Adipocyte (in vitro differentiated cells): ENCODE measurements at regions not wholly inside any gene's neighbourhood (a gene's known extent, or its start where the extent isn't known, plus 50 kb on each side); places are given as distances from the start of the nearest gene placed in this dataset.

Experiments
- DNase-seq: peaks from one replicate; pipeline ENCODE4 v3.0.0-alpha.2; 2015; ENCODE audit warnings: low read depth
- H3K27me3 ChIP-seq: replicated peaks from 2 replicates; pipeline ENCODE4 v1.7.0; 2013; ENCODE audit warnings: mild to moderate bottlenecking, low read length, moderate library complexity; ENCODE audit not compliant: control insufficient read depth, insufficient read depth
- H3K36me3 ChIP-seq: 2 replicates; pipeline ENCODE4 v1.7.0; 2013; ENCODE audit warnings: low read length, mild to moderate bottlenecking, moderate library complexity; ENCODE audit not compliant: control insufficient read depth, insufficient read depth, severe bottlenecking
- H3K4me1 ChIP-seq: 2 replicates; pipeline ENCODE4 v1.7.0; 2013; ENCODE audit warnings: mild to moderate bottlenecking, low read length, moderate library complexity; ENCODE audit not compliant: control insufficient read depth, insufficient read depth
- H3K4me3 ChIP-seq: 2 replicates; pipeline ENCODE4 v1.7.0; 2013; ENCODE audit warnings: mild to moderate bottlenecking, low read length, moderate library complexity
- H3K9ac ChIP-seq: 2 replicates; pipeline ENCODE4 v1.7.0; 2013; ENCODE audit warnings: mild to moderate bottlenecking, low read length, moderate library complexity
- H3K9me3 ChIP-seq: 2 replicates; pipeline ENCODE4 v1.7.0; 2013; ENCODE audit warnings: mild to moderate bottlenecking, low read length, moderate library complexity; ENCODE audit not compliant: control insufficient read depth

DNA sequence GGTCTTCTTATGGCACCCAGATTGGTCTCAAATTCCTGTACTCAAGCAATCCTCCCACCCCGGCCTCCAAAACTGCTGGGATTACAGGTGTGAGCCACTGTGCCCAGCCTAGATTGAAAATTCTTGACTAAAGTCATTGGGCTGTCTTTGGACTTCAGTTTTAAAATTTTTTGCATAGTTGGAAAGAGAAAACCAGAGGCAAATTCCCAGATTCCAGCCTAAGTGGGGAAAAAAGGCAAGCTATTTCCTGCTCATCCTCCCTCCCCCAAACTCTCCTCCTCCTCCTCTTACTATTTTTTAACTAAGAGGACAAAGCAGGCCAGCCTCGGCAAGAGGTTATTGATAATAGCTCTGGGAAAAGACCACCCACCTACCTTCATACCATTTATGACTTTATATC, 78.6 kb upstream of the CLMP start:
- H3K4me3 ChIP-seq, result no peak overlapping the region
- H3K9me3 ChIP-seq, result peaks cover 4% of the 10 kb centered on the region
- no peak overlapping the region for H3K9ac ChIP-seq
- DNase-seq, result no peak
- H3K36me3 ChIP-seq, result no peaks in the 10 kb centered on the region
- H3K4me1 ChIP-seq, result no peaks in the 10 kb centered on the region
- peaks cover 5% of the 10 kb centered on the region for H3K27me3 ChIP-seq

DNA sequence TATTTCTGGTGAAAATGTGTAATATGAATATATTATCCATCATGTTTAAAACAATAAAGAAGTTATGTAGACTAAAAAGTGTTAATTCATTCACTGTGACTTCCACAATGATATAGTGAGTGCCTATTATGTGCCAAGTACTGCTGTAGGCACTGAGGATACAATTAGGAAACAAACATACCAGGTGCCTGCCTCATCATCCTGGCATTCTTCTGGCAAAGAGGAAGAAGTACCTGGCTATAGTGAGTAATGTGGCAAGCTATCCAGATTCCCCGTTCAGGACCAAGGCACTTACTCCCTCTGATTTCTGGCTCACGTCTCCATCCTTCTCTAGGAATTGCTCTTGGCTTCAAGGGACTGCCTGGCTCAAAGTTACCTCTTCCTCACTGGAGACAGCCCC, 77.5 kb upstream of the CLMP start:
- H3K4me3 ChIP-seq, result no peak overlapping the region
- peaks cover 5% of the 10 kb centered on the region for H3K27me3 ChIP-seq
- H3K36me3 ChIP-seq, result no peaks in the 10 kb centered on the region
- no peaks in the 10 kb centered on the region for H3K4me1 ChIP-seq
- no peaks in the 10 kb centered on the region for H3K9me3 ChIP-seq
- H3K9ac ChIP-seq, result no peak overlapping the region
- no peak for DNase-seq

DNA sequence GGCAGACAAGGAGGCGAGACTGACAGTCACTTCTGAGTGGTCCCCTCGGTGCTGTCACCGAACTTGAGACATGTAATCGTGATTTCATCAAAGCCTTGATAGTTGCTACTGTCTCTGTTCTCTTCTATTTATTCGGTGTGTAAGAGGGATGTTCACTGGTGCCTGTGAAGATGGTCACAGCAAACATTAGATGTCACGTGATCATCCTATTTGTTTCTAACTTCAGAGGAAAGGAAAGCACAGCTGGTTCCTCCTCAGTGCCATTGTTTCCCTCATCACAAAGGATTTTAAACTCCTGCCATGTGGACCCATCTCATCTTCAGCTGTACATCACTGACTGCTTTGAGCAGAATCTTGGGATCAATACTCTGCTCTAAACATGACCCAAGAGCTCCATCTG, 73.1 kb upstream of the CLMP start:
- no peaks in the 10 kb centered on the region for H3K27me3 ChIP-seq
- no peaks in the 10 kb centered on the region for H3K9me3 ChIP-seq
- no peaks in the 10 kb centered on the region for H3K36me3 ChIP-seq
- H3K9ac ChIP-seq, result no peak overlapping the region
- DNase-seq, result no peak
- H3K4me3 ChIP-seq, result no peak overlapping the region
- H3K4me1 ChIP-seq, result peaks cover 8% of the 10 kb centered on the region

DNA sequence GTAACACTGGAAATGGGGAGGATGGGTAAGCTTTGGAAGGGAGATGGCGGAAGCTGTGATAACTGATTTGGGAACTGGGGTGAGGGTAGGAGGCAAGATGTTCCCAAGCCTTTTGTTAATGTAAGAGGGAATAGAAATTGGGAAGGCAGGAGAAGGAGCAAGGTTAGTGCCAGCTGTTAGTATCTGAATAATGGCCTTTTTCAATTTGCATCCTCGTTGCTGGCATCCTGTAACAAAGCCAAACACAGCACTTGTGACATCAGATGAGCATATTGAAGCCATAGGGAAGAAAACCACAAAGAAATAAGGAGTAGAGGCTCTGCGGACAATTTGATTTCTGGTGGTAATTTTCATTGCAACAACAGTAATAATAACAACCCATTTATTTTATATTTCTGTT, 70.9 kb upstream of the CLMP start:
- H3K9ac ChIP-seq, result no peak overlapping the region
- H3K4me3 ChIP-seq, result no peak overlapping the region
- DNase-seq, result no peak
- H3K4me1 ChIP-seq, result peaks cover 14% of the 10 kb centered on the region
- H3K9me3 ChIP-seq, result no peaks in the 10 kb centered on the region
- H3K36me3 ChIP-seq, result no peaks in the 10 kb centered on the region
- H3K27me3 ChIP-seq, result no peaks in the 10 kb centered on the region

DNA sequence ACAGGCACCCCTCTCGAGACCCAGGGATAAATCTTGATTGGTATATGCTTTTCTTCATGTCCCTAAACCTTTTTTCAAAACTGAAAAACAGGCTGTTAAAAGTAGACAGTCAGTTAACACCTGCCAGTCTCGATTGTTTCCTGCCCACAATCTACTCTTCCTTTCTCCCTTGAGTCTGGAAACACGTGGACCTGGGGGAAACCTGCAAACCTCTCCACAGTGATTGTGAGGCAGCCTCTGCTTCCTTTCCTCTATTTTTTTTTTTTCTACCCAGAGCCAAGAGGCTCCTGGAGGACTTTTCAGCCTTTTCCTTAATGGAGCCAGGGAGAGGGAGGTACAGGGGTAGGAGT, 69.4 kb upstream of the CLMP start:
- no peak overlapping the region for H3K4me3 ChIP-seq
- H3K27me3 ChIP-seq, result no peaks in the 10 kb centered on the region
- no peak overlapping the region for H3K9ac ChIP-seq
- peaks cover 16% of the 10 kb centered on the region for H3K4me1 ChIP-seq
- DNase-seq, result no peak
- no peaks in the 10 kb centered on the region for H3K36me3 ChIP-seq
- H3K9me3 ChIP-seq, result no peaks in the 10 kb centered on the region

DNA sequence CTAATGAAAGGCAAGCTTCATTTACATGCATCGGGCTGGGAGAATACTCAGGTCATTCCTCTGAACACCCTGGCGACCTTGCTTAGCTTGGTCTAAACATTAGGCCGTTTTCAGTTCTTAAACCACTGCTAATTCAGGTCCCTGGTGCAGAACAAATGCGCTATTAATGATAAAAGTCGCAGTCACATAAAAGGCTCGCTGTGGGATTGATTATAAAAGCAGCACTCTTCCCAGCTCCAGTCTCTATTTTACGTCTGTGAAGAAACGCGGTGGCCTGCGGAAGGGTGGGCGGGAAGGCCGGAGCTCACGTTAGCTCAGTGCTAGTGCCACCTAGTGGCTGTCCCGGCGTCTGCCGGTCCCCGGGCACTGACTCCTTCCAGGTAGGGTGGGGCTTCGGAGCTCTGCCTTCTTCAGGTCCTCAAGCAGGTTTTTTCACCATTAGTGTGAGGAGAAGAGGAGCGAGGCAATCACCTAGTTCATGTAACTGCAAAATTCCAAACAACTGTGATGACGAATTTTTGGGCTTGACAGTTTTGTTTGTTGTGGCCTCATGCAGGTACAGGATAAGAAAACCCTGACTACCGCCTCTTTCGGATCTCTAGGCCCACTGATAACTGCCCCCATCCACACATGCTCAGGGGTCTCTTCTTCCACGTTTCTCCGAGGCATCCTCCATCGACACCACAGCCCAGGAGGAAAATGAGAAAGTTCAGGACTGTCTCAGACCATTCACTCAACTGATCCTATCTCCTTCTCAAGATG, 66.5 kb upstream of the CLMP start:
- Histone ChIP-seq H3K4me3 (peak overlapping the region; percentile 77), H3K36me3 (no peaks in the 10 kb centered on the region), H3K9ac (peak overlapping the region; percentile 79), H3K9me3 (no peaks in the 10 kb centered on the region), H3K4me1 (peaks cover 13% of the 10 kb centered on the region), H3K27me3 (no peaks in the 10 kb centered on the region)
- peak; percentile 91 for DNase-seq

DNA sequence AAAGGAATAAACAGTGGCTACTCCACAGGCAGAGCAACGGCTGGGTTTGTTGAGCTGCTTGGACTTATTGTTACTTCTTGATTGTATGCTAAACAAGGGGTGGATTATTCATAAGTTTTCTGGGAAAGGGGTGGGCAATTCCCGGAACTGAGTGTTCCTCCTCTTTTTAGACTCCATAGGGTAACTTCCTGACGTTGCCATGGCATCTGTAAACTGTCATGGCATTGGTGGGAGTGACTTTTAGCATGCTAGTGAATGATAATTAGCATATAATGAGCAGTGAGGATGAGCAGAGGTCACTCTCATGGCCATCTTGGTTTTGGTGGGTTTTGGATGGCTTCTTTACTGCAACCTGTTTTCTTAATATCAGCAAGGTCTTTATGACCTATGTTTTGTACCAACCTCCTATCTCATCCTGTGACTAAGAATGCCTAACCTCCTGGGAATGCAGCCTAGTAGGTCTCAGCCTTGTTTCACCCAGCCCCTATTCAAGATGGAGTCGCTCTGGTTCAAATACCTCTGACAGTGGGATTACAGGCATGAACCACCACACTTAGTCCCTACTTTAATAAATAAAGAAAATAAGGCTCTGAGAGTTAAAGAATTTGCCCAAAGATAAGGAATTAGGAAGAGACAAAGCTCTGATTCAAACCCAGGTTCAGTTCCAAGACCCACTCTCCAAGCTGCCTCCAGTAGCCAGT, 65.6 kb upstream of the CLMP start:
- Histone ChIP-seq H3K36me3 (no peaks in the 10 kb centered on the region), H3K27me3 (no peaks in the 10 kb centered on the region), H3K9ac (peak overlapping the region; percentile 79), H3K9me3 (no peaks in the 10 kb centered on the region), H3K4me1 (peaks cover 14% of the 10 kb centered on the region), H3K4me3 (peak overlapping the region; percentile 77)
- DNase-seq, result no peak

DNA sequence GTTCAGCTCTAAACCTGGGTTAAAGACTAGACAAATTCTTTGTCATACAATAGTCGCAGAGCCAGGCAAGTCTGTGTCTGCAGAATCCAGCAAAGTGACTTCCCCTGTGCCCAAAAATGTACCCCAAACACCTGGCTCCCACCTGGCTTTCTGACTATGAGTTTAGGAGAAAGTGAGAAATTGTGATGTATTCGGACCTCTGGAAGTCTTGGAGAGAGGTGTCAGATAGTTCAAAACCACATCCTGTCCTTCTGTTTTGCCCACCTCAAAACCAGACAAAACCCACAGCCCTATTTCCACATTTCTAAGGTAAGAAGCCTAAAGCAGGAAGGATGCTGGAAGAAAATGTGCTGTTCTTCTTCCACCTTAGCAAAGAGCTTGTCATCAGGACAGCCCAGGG, 63.8 kb upstream of the CLMP start:
- no peak for DNase-seq
- Histone ChIP-seq H3K36me3 (no peaks in the 10 kb centered on the region), H3K9ac (no peak overlapping the region), H3K4me3 (no peak overlapping the region), H3K27me3 (no peaks in the 10 kb centered on the region), H3K9me3 (no peaks in the 10 kb centered on the region), H3K4me1 (peaks cover 24% of the 10 kb centered on the region)

DNA sequence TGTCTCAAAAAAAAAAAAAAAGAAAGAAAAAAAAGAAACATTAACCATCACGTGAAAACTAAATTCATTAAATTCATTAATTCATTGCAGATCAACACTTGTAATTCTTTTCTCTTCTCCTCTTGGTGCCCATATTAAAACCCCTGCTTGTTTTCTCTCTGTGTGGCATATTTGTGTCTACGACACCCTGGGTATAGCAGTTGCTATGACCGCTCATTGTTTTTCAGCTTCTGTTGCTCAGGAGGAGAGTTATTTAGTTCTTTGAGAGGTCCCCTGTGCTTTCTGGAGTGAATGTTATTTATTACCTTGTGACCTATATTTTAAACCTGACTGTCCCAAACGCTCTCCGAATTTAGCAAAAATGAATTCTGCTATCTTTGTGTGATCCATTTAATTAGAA, 62.3 kb upstream of the CLMP start:
- H3K9me3 ChIP-seq, result no peaks in the 10 kb centered on the region
- no peak for DNase-seq
- H3K27me3 ChIP-seq, result no peaks in the 10 kb centered on the region
- no peaks in the 10 kb centered on the region for H3K36me3 ChIP-seq
- no peak overlapping the region for H3K4me3 ChIP-seq
- no peak overlapping the region for H3K9ac ChIP-seq
- peaks cover 32% of the 10 kb centered on the region for H3K4me1 ChIP-seq

DNA sequence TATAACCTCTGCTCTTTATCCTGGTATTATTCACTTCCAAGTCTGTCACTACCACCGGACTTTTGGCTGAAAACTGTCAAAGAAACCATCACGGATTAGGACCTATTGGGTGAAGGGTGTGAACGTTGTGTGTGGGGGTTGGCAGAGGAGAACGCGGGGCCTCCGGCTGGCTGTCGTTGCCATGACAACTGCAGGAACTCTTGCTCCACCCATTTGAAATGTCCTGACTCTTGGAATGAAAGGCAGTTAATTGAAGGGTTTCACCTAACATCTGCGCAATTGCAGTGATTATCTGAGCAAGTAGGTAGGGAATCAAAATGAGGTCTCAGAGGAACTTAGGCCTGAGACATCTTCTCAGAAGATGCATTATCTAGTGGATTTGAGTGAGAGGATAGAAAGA, 60.9 kb upstream of the CLMP start:
- no peak overlapping the region for H3K9ac ChIP-seq
- H3K4me3 ChIP-seq, result no peak overlapping the region
- H3K4me1 ChIP-seq, result peaks cover 41% of the 10 kb centered on the region
- no peak for DNase-seq
- H3K9me3 ChIP-seq, result no peaks in the 10 kb centered on the region
- H3K27me3 ChIP-seq, result no peaks in the 10 kb centered on the region
- no peaks in the 10 kb centered on the region for H3K36me3 ChIP-seq

DNA sequence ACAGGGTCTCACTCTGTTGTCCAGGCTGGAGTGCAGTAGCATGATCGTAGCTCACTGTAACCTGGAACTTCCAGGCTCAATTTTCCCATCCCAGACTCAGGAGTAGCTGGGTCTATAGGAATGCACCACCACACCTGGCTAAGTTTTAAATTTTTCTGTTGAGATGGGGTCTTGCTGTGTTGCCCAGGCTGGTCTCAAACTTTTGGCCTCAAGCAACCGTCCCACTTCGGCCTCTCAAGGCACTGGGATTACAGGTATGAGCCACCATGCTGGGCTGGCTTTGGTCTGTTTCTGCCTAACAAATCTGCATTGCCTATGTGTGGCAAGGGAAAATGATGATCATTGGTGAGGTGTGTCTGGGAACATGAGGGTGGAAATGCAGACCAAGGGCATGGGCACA, 59.3 kb upstream of the CLMP start:
- H3K27me3 ChIP-seq, result no peaks in the 10 kb centered on the region
- H3K4me3 ChIP-seq, result no peak overlapping the region
- no peaks in the 10 kb centered on the region for H3K9me3 ChIP-seq

DNA sequence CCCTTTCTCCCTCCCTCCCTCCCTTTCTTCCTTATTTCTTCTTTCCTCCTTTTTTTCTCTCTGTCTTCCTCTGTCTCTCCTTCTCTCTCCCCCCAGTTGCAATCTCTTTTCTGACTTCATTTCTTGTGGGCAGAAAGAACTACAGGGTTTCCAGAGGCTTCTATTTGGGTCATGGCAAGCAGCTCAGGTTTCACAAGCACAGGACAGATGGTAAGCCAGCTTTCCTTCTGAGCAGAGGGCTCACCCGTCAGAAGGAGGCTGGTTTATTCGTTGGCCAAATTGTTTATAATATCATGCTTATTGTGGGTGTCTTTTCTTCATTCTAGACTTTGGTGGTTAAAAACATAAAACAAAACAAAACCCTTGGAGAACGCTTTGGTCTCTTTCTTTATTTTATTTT, 58.9 kb upstream of the CLMP start:
- Histone ChIP-seq H3K36me3 (no peaks in the 10 kb centered on the region), H3K4me3 (no peak overlapping the region), H3K4me1 (peaks cover 40% of the 10 kb centered on the region), H3K9ac (no peak overlapping the region), H3K9me3 (no peaks in the 10 kb centered on the region), H3K27me3 (no peaks in the 10 kb centered on the region)
- peak; percentile 64 for DNase-seq

More for the DNA sequence above, 59.3 kb upstream of the CLMP start:
- no peak overlapping the region for H3K9ac ChIP-seq
- no peak for DNase-seq
- H3K4me1 ChIP-seq, result peaks cover 40% of the 10 kb centered on the region
- no peaks in the 10 kb centered on the region for H3K36me3 ChIP-seq
